NT2/D1 (cell line): ENCODE measurements at regions not wholly inside any gene's neighbourhood (a gene's known extent, or its start where the extent isn't known, plus 50 kb on each side); places are given as distances from the start of the nearest gene placed in this dataset.

Source experiments
- YY1 ChIP-seq: IDR thresholded peaks from 2 replicates; pipeline ENCODE4 v1.6.1; 2011; ENCODE audit not compliant: insufficient read length, insufficient read depth
- ZNF274 ChIP-seq: IDR thresholded peaks from 2 replicates; pipeline ENCODE4 v1.6.1; 2011; ENCODE audit warnings: mild to moderate bottlenecking, low read depth, low read length

GRCh38 chr16:72723781-72724180, 324.1 kb downstream of the ZFHX3 start:
- TF ChIP-seq YY1 (no peak), ZNF274 (no peak)
